Stimulated activated CD4-positive, alpha-beta T cell treated with anti-CD3 and anti-CD28 coated beads, Interleukin-2, amount 100 ng/mL, for 48 hours (primary cell): ENCODE measurements at regions not wholly inside any gene's neighbourhood (a gene's known extent, or its start where the extent isn't known, plus 50 kb on each side); places are given as distances from the start of the nearest gene placed in this dataset.

Source experiments
- DNase-seq, 2 donors: peaks; one replicate each; pipeline ENCODE4 v3.0.0-alpha.2; 2020

- DNase-seq = no peak
Measured at GRCh38 chr7:46257761-46258448, 336.8 kb upstream of the IGFBP3 start.

- DNase-seq = no peak
Measured at GRCh38 chr7:46256870-46257661, 336.0 kb upstream of the IGFBP3 start.

- DNase-seq = no peak
Measured at GRCh38 chr7:46253520-46253919, 332.4 kb upstream of the IGFBP3 start.

GRCh38 chr7:46247664-46248063 is 326.6 kb upstream of the IGFBP3 start:
- no peak for DNase-seq

GRCh38 chr7:46245586-46246111 is 324.6 kb upstream of the IGFBP3 start:
- DNase-seq = no peak

GRCh38 chr7:46244757-46245156 is 323.7 kb upstream of the IGFBP3 start:
- no peak for DNase-seq

GRCh38 chr7:46243406-46243805 is 322.3 kb upstream of the IGFBP3 start:
- no peak for DNase-seq

- no peak for DNase-seq
Measured at GRCh38 chr7:46239846-46240245, 318.8 kb upstream of the IGFBP3 start.

GRCh38 chr7:46237466-46237865 is 316.4 kb upstream of the IGFBP3 start:
- DNase-seq = no peak

GRCh38 chr7:46233585-46234329 is 312.7 kb upstream of the IGFBP3 start:
- no peak for DNase-seq

- DNase-seq = no peak
Measured at GRCh38 chr7:46230990-46231305, 309.9 kb upstream of the IGFBP3 start.

- no peak for DNase-seq
Measured at GRCh38 chr7:46230298-46230989, 309.4 kb upstream of the IGFBP3 start.

- no peak for DNase-seq
Measured at GRCh38 chr7:46229409-46229808, 308.3 kb upstream of the IGFBP3 start.

GRCh38 chr7:46226860-46227259 is 305.8 kb upstream of the IGFBP3 start:
- no peak for DNase-seq

GRCh38 chr7:46224363-46224762 is 303.3 kb upstream of the IGFBP3 start:
- DNase-seq = no peak

- no peak for DNase-seq
Measured at GRCh38 chr7:46220066-46220630, 299.1 kb upstream of the IGFBP3 start.

GRCh38 chr7:46218461-46219200 is 297.6 kb upstream of the IGFBP3 start:
- no peak for DNase-seq

GRCh38 chr7:46215987-46216567 is 295.0 kb upstream of the IGFBP3 start:
- no peak for DNase-seq

- no peak for DNase-seq
Measured at GRCh38 chr7:46214526-46214925, 293.5 kb upstream of the IGFBP3 start.

GRCh38 chr7:46213154-46213537 is 292.1 kb upstream of the IGFBP3 start:
- DNase-seq = no peak

- no peak for DNase-seq
Measured at GRCh38 chr7:46212425-46213153, 291.5 kb upstream of the IGFBP3 start.
